Mammary epithelial cell (primary cell): ENCODE measurements at regions not wholly inside any gene's neighbourhood (a gene's known extent, or its start where the extent isn't known, plus 50 kb on each side); places are given as distances from the start of the nearest gene placed in this dataset.

Experiments
- EZH2 ChIP-seq: IDR thresholded peaks from 2 replicates; pipeline ENCODE4 v1.6.1; 2012; ENCODE audit warnings: low read length, inconsistent platforms, borderline replicate concordance
- TF ChIP-seq, protein P1 (sequence below), 2 donors: IDR thresholded peaks in 1 of 2; conservative IDR thresholded peaks in 1 of 2; 2 replicates each; pipeline ENCODE4 v1.5.1; 2011 to 2012; ENCODE audit warnings: inconsistent platforms in 2 of 2, low read length in 2 of 2, mild to moderate bottlenecking in 2 of 2, control low read depth in 1 of 2, low read depth in 1 of 2; ENCODE audit not compliant: insufficient read depth in 1 of 2; ENCODE audit errors: extremely low read depth in 1 of 2

DNA sequence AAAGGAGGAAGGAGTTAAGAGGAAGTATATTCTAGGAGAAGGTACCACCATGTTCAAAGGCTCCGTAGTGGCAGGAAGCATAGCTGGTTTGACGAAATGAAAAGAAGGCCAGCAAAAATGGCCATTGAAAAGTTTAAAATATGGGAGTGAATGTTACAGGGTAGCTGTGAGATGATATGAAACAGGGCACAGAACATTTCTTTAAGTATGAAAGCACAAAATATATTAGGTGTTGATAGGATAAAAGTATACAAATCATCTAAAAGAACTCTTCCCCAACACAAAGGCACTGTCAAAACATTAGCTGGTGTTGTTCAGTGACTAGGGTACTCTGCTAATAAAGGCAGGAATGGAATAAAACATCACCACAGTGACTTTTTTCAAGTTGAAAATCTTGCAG is 216.2 kb downstream of the LRRN1 start:
- TF ChIP-seq, protein P1, sequence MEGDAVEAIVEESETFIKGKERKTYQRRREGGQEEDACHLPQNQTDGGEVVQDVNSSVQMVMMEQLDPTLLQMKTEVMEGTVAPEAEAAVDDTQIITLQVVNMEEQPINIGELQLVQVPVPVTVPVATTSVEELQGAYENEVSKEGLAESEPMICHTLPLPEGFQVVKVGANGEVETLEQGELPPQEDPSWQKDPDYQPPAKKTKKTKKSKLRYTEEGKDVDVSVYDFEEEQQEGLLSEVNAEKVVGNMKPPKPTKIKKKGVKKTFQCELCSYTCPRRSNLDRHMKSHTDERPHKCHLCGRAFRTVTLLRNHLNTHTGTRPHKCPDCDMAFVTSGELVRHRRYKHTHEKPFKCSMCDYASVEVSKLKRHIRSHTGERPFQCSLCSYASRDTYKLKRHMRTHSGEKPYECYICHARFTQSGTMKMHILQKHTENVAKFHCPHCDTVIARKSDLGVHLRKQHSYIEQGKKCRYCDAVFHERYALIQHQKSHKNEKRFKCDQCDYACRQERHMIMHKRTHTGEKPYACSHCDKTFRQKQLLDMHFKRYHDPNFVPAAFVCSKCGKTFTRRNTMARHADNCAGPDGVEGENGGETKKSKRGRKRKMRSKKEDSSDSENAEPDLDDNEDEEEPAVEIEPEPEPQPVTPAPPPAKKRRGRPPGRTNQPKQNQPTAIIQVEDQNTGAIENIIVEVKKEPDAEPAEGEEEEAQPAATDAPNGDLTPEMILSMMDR (conservative IDR thresholded peaks at IDR 0.05 in 1 of 2, IDR thresholded peaks at IDR 0.05 in 1 of 2; ENCODE audit: extremely low read depth in 1 of 2, insufficient read depth in 1 of 2, low read depth in 1 of 2, low read length in 2 of 2), result no peak
- TF ChIP-seq EZH2, result no peak
